Left ventricle myocardium inferior (tissue), 1 donor: ENCODE measurements at regions not wholly inside any gene's neighbourhood (a gene's known extent, or its start where the extent isn't known, plus 50 kb on each side); places are given as distances from the start of the nearest gene placed in this dataset.

Experiments
- DNase-seq: peaks from one replicate; pipeline ENCODE4 v3.0.0-alpha.2; 2020
- H3K27ac ChIP-seq: fragments of 200-600 bp; replicated peaks from 2 replicates; pipeline ENCODE4 v1.8.0; 2021
- H3K27me3 ChIP-seq: fragments of 200-600 bp; 2 replicates; pipeline ENCODE4 v1.8.0; 2021; ENCODE audit warnings: low read depth
- H3K36me3 ChIP-seq: fragments of 200-600 bp; 2 replicates; pipeline ENCODE4 v1.8.0; 2021
- H3K4me1 ChIP-seq: fragments of 200-600 bp; 2 replicates; pipeline ENCODE4 v1.8.0; 2021
- H3K4me3 ChIP-seq: fragments of 200-600 bp; 2 replicates; pipeline ENCODE4 v1.8.0; 2021; ENCODE audit warnings: mild to moderate bottlenecking, moderate library complexity
- H3K9me3 ChIP-seq: fragments of 200-600 bp; replicated peaks from 2 replicates; pipeline ENCODE4 v1.8.0; 2021
- intact Hi-C: fragments of 100-400 bp; cut with micrococcal nuclease; formaldehyde crosslinking; loops from one replicate; pipeline ENCODE4 v1.11.0; 2022
- TF ChIP-seq, protein P1 (sequence below): fragments of 200-600 bp; IDR thresholded peaks from 2 replicates; pipeline ENCODE4 v1.8.0; 2021; ENCODE audit warnings: antibody characterized with exemption, mild to moderate bottlenecking, borderline replicate concordance
- donor health status: DM: no; HTN: yes; CAD: no; lungs with severe emphysema.

GRCh38 chr14:98207415-98207814 lies 1064.6 kb downstream of the BCL11B start:
- no peaks in the 10 kb centered on the region for H3K36me3 ChIP-seq
- H3K9me3 ChIP-seq = no peaks in the 10 kb centered on the region
- peaks cover 57% of the 10 kb centered on the region for H3K27me3 ChIP-seq
- TF ChIP-seq, protein P1, sequence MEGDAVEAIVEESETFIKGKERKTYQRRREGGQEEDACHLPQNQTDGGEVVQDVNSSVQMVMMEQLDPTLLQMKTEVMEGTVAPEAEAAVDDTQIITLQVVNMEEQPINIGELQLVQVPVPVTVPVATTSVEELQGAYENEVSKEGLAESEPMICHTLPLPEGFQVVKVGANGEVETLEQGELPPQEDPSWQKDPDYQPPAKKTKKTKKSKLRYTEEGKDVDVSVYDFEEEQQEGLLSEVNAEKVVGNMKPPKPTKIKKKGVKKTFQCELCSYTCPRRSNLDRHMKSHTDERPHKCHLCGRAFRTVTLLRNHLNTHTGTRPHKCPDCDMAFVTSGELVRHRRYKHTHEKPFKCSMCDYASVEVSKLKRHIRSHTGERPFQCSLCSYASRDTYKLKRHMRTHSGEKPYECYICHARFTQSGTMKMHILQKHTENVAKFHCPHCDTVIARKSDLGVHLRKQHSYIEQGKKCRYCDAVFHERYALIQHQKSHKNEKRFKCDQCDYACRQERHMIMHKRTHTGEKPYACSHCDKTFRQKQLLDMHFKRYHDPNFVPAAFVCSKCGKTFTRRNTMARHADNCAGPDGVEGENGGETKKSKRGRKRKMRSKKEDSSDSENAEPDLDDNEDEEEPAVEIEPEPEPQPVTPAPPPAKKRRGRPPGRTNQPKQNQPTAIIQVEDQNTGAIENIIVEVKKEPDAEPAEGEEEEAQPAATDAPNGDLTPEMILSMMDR = no peak
- no peak for DNase-seq
- no peak overlapping the region for H3K4me3 ChIP-seq
- H3K4me1 ChIP-seq = no peaks in the 10 kb centered on the region
- no peak overlapping the region for H3K27ac ChIP-seq
- intact Hi-C loops = no loop called here

- Histone ChIP-seq H3K27me3 (peaks cover 49% of the 10 kb centered on the region), H3K9me3 (no peaks in the 10 kb centered on the region), H3K36me3 (no peaks in the 10 kb centered on the region), H3K4me1 (no peaks in the 10 kb centered on the region), H3K4me3 (no peak overlapping the region), H3K27ac (no peak overlapping the region)
- intact Hi-C loops = no loop called here
- no peak for DNase-seq
- TF ChIP-seq, protein P1 = no peak
Measured at GRCh38 chr14:98208211-98208611, 1063.8 kb downstream of the BCL11B start.

- H3K27ac ChIP-seq = no peak overlapping the region
- TF ChIP-seq, protein P1 = no peak
- H3K4me3 ChIP-seq = no peak overlapping the region
- peaks cover 49% of the 10 kb centered on the region for H3K27me3 ChIP-seq
- no peaks in the 10 kb centered on the region for H3K4me1 ChIP-seq
- H3K36me3 ChIP-seq = no peaks in the 10 kb centered on the region
- intact Hi-C loops = no loop called here
- H3K9me3 ChIP-seq = no peaks in the 10 kb centered on the region
- no peak for DNase-seq
Measured at GRCh38 chr14:98208943-98209342, 1063.1 kb downstream of the BCL11B start.

- no peak for DNase-seq
- H3K27me3 ChIP-seq = peaks cover 61% of the 10 kb centered on the region
- no peaks in the 10 kb centered on the region for H3K9me3 ChIP-seq
- H3K36me3 ChIP-seq = no peaks in the 10 kb centered on the region
- intact Hi-C loops = no loop called here
- H3K27ac ChIP-seq = no peak overlapping the region
- TF ChIP-seq, protein P1 = no peak
- H3K4me3 ChIP-seq = no peak overlapping the region
- no peaks in the 10 kb centered on the region for H3K4me1 ChIP-seq
Measured at GRCh38 chr14:98210045-98210672, 1061.8 kb downstream of the BCL11B start.

DNA sequence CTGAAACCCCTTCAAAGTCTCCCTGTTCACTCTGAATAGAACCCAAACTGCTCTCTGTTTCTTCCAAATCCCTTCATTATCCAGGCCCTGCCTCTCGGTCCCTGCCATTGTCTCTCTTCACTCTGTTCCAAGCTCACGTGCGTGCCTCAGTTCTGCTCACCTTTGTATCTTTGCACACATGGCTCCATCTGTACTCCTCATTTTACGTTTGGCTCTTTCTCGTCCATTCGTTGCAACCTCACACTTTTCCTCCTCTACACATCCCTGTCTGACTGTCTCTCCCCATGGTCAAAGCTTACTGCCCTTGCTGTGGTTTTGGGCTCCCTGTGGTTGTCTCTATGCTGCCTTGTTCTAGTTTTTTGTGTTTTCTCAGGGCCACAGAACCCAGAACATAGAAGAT lies 1054.5 kb downstream of the BCL11B start:
- Histone ChIP-seq H3K9me3 (no peaks in the 10 kb centered on the region), H3K4me3 (no peak overlapping the region), H3K27me3 (peaks cover 59% of the 10 kb centered on the region), H3K36me3 (no peaks in the 10 kb centered on the region), H3K27ac (no peak overlapping the region), H3K4me1 (no peaks in the 10 kb centered on the region)
- no peak for DNase-seq
- TF ChIP-seq, protein P1 = no peak
- intact Hi-C loops = no loop called here
